IPS-NIHi7 (cell line): ENCODE measurements at regions not wholly inside any gene's neighbourhood (a gene's known extent, or its start where the extent isn't known, plus 50 kb on each side); places are given as distances from the start of the nearest gene placed in this dataset.
"Not testable (repeated sequence)": the region's sequence is repeated elsewhere in the genome, so short reads cannot be mapped to it uniquely, and the experiment has no call there.

ENCODE experiments used
- DNase-seq: peaks from one replicate; pipeline ENCODE4 v3.0.0; 2012; ENCODE audit warnings: mixed read lengths; ENCODE audit errors: extremely low spot score

DNA sequence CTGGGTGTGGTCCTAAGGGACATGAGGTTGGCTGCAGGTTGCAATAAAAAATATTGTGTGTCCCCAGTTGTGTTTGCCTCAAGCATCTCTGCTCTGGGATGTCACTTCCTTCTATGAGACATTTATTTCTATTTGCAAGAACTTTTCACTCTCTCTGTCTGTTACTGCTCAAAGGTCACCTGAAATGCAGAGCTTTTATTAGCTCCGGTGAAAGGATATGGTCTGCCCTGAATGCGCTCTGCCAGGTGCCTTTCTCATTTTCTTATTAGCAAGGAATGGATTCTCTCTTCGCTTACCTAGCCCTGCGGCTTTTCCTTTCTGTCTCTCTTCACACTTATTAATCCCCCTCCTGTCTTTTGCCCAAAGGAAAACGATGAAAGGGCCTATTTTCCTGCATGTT is 526.1 kb downstream of the TMEM38B start:
- DNase-seq: no peak

DNA sequence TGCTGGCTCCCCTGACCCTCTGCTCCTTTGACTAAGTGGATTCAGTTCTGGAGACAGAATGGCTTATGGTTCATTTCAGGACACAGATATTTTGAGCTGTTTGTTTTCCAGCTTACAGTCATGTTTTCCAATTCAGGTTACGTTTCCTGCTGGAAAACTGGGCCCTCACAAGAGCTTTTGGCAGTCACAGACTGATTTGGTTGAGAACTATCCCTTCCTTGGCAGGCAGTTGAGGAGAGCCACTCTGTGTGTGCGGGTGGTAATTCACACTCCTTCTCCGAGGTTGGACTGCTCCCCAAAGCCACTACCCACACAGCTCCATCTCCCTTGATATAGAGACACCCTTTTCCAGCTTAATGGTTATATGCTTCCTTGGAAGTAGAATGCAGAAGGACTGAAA is 534.5 kb downstream of the TMEM38B start:
- no peak for DNase-seq

DNA sequence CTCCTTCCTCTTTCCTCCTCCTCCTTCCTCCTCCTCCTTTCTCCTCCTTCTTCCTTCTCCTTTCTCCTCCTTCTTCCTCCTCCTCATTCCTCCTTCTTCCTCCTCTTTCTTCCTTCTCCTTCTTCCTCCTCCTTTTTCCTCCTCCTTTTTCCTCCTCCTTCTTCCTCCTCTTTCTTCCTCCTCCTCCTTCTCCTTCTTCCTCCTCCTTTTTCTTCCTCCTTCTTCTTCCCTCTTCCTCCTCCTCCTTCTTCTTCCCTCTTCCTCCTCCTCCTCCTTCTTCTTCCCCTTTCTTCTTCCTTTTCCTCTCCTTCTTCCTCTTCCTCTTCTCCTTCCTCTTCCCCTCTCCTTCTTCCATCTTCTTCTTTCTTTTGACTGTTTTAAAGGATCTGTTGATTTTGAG is 538.8 kb downstream of the TMEM38B start:
- no peak for DNase-seq

DNA sequence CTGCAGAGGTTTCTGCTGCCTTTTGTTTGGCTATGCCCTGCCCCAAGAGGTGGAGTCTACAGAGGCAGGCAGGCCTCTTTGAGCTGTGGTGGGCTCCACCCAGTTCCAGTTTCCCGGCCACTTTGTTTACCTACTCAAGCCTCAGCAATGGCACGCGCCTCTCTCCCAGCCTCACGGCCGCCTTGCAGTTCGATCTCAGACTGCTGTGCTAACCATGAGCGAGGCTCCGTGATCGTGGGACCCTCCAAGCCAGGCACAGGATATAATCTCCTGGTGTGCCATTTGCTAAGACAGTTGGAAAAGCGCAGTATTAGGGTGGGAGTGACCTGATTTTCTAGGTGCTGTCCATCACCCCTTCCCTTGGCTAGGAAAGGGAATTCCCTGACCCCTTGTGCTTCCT is 566.6 kb downstream of the TMEM38B start:
- not testable (repeated sequence) for DNase-seq

DNA sequence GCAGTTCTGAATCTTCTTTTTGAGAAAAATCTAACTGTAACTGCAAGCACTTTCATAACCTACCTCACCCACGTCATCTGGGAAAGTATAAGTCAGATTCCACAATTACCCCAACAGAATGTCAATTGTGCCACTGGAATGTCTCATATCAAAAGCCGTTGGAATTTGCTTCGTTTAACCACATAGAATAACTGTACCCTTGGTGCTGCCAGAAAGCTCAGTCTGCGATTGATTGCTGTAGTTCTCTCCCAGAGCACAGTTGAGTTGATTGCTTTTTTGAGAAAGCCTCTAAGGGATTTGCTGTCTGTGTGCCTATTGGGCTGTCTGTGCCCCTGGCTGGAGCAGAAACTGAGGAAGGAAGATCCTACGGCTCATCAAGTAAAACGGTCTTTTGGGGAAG is 583.6 kb downstream of the TMEM38B start:
- no peak for DNase-seq

DNA sequence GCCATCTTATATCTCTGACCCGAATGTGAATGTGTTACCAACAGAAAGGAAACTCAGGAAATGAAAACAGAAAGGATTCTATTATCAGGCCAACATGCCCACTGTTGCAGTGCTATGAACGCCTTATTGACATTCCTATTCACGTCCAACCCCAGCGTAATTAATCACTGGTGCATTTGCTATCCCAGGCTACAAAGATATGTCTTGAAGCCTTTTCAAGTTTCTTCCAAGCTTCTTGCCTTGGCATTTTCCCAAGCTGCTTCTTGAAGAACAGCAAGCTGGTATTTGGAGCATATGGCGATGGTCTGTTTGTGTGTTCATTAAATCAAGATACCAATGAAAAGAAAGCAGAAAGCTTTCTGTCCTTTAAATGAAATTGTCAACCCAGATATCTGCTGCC is 579.2 kb upstream of the ZNF462 start:
- no peak for DNase-seq

DNA sequence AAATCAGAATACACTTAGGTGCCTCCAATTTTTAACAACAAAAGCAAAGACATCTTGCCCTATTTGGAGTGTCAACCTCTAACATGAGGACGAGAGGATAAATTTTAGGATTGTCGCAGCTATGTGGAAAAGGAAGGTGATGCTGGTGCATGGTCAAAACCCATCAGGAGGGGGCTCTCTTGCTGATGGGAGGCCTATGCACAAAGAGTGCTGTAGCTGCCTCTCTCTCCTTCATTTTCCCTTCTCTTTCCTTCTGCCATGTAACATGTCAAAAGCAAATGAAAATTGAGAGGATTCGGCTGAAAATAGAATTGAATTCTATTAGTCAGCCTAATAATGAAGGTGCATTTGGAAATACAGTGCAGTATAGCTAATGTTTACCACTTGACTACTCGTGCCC is 578.7 kb upstream of the ZNF462 start:
- DNase-seq: peak; percentile 67

DNA sequence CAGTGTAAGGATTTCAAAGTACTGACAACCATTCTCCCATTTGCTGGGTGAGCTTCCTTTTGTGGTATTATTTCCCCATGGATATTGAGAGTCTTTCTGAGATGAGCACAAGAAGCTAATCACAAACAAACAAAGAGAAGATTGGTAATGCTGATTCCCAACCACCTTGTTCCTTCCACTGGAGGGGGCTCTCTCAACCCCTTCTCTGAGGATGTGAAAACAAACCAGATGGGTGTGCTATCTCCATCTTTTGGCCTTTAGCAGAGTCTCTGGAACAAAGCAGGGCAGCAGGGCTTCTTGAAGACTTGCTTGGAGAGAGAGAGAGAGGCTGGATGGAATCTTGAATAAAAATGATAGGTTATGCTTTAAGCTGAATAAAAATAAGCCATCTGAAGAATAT is 576.7 kb upstream of the ZNF462 start:
- peak; percentile 85 for DNase-seq

DNA sequence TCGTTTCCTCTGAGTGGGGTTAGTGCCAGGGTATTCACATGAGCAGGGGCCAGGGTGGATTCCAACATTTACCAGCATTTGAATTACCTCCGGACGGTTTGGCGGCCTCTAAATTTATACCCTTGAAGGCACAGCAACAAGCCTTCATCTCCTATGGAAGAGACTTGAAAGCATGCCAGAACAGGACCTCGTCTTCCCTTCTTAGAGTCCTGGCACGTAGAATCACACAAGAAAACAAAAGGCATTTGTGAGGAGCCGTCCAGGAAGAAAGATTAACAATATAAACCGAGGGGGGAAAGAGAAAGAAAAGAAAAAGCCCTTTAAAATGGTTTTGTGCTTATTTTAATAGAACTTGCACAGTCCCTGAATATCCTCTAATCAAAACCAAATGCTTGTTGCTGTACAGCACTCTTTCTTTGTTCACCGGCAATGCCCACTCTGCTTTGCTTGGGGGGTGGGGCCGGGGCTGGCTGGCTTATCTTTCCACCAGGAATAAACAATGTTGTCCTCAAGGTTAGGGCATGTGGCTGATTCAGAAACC is 575.8 kb upstream of the ZNF462 start:
- no peak for DNase-seq

DNA sequence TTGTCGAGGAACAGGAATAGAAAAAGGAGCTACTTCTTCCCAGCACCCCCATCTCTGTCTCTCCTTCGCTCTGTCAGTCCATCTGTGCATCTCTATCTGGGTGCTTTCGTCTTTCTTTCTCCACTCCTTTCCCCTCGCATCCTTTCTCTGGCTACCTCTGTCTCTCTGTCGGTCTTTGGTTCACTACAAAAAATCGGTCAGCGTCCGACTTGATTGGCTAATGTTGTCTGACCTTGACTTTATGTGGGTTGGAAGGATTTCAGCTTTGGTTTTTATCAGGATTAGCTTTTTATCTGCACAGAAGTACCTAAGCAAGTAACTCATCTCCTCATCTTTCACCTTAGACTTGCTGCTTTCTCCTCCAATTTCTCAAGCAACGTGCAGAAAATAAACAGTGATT is 575.2 kb upstream of the ZNF462 start:
- no peak for DNase-seq

DNA sequence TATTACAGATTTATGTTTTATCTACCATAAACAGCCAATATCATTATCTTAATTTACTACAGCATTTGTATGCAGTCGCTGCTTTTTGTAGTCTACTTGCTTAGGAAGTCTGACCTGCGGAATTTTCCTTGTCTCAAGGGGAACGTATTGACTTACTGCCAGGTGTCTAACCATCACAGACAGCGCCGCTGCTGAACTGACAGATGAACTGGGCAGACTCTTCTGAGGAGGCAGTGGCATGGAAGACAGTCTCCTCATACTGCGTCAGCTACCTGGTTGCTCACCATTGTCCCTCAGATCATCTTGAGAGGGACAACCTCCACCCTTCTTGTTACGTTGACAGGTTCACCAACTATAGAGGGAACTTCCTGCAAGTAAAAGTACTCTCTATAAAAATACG is 574.3 kb upstream of the ZNF462 start:
- no peak for DNase-seq

DNA sequence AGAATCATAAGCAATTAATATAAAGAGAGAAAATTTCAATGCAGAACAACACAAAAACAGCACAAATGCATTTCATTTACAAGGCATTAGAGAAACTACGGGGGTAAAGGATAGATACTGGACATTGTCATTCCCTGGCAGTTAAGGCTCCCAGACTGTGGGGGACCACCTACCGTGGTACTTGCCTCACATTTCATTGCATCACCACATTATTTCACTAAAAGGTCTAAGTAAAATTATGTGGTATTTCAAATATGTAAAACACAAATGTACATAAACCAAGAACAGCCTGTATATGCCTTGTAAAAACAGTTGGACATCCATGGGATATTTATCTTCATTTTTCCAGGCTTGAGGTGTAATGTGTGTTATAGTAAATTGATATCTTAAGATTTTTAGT is 571.2 kb upstream of the ZNF462 start:
- DNase-seq: no peak

DNA sequence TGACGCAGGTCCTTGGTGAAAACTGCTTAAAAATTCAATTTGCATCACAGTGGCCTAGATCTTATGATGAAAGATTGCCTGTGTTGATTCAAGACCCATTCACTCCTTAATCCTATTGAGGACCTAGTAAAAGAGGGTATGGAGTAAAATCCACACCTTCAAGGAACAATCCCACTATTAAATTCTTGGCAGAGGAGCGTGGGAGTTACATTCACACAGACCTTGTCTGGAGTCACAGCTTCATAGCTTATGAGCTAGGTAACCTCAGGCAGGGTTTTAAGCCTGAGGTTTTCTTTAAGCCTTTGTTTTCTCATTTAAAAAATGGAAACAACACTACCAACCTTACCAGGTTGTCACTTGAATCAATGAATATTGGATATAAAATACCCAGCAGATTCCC is 566.5 kb upstream of the ZNF462 start:
- DNase-seq: no peak

DNA sequence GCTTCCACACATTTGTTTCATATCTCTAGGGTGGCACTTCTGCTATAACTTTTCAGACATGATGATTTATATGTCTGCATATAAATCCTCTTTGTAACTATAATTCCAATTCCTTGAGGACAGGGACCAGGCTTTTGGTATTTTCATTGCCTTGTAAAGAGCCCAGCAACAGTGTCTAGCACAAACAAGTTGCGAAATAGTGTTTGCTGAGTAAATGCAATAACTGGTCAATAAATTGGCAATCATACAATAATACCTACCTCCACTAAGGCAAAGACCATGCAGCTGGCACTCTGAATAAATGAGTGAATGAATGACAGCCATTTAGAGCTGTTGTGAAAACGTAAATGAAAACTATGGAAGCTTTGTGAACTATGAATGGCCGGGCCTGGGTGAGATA is 564.0 kb upstream of the ZNF462 start:
- DNase-seq: no peak

DNA sequence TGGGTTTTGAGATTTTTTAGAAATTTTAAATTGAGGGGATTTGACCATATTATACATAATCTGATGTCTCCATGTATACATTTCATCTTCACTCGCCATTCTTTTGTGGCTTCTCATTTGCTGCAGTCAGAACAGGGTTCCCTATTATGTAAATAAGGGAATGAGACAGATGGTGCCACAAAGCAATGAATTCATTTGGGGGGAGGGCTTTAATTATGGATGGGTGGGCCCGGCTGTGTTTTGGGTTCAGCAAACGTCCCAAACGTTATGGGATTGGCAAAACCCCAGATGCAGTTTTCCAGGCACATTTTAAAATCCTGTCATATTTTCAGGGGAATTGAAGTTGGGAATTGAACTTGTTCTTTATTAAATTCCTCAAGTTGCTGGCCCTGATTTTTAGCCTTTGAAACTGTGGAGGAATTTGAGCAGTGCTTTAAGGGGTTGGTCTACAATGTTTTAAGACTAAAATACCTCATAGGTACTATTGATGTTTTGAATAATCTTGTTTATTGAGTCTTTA is 558.5 kb upstream of the ZNF462 start:
- no peak for DNase-seq

DNA sequence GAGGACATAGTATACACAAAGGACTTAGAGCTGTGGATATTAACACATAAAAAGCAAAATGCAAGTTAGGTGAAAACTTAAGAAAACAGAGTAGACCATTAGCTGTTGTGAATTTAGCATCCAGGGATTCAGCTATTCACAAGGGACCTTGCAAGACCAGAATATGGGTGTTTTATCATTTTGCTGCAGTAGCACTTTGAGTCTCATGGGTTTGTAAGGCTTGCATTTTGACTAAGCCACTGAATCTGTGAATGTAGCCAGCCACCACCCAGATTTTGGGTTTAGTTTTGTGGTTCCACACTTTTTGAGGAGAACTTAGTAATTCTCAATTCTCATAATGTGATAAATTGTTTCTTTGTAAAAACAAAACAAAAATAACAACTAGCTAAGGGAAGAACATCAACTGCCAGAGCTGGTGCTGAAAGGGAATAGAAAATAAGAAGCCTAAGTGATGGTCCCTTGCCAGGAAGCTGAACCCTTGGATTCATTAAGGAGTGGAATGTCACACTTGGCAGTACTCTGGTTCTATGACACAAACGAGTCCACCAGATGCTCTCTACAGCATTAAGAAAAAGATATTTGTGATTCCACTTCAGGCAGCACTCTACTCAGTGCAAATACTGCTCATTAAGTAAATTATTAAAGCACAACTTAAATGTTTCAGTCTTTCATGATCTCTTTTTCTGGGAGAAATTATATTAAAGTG is 557.4 kb upstream of the ZNF462 start:
- DNase-seq: no peak

DNA sequence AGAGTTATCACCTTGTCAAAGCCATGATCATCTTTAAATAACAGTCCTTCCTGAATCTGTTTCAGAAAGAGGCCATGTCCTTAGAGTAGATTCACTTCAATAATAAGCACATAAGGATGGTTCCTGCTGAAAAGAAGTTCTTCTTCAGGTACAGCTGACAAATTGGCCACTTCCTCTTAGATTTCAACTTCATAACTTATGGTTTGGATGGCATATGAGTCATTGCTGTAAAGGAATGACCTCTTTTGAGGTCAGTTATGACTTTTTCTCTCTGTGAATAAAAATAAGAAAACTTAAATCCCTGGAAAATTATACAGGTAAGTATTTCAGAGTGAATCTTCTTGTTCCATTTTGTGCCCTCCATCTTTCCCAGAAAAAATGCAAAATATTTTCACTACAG is 555.3 kb upstream of the ZNF462 start:
- DNase-seq: no peak

DNA sequence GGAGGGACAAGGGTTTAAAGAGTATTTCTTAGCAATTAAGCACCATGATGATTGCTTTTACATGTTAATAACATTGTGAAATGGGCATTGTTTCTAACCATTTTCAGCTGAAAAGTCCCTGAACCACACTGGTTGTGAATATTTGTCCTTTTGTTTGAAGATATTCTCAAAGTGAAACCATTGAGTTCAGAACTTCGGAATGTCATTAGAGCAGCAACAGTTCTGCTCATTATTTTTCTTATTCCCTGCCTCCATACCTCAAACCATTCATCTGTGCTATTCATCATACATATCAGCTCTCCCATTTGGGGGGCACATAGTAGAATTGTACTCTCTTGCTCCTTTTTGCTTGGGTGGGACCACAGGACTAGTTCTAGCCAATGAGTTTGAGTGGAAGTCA is 553.0 kb upstream of the ZNF462 start:
- DNase-seq: no peak

DNA sequence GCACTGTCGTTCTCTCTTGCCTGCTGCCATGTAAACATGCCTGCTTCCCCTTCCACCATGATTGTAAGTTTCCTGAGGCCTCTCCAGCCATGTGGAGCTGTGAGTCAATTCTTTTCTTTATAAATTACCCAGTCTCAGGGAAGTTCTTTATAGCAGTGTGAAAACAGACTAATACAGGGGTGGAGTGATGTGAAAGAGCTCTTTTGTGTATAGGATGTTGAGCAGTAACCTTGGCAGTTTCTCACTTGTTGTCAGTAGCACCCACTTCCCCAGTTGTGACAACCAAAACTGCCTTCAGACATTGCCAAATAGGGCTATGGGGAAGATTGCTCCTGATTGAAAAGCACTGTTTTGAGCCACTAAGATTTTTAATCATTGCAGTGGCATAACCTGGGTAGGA is 552.2 kb upstream of the ZNF462 start:
- no peak for DNase-seq

DNA sequence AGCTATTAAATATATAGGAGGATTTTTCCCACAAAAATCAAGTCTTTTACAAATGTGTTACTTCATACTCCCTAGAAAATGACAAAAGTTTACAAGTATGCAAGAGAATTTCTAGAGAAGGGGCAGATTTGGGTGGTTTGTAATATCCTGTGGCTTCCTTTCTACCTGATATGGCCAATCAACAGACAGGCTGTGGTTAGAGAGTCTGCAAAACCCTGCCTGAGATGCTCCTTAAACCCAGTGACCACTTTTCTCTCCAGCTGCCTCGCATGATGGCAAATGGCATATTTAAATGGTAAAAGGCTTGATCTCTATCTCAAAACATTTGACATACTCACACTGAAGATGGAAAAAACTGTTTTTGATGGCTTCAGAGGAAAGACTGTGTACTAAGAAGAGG is 550.1 kb upstream of the ZNF462 start:
- no peak for DNase-seq

DNA sequence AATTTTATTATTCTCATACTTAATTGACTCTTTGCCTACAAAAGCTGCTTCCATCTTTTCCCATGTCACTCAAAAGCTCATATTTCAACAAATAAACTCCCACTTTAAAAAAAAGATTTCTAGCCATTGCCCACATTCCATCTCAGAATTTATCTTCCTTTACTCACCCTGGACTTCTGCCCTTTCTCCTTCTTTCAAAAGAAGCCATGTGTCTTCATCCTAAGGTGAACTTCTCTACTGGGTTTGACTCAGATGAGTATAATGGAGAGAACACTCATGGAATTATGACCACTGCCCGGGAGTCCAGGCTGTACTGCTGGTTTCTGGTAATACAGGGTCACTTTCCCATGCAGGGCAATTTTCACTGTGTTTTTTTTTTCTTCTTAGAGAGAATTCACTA is 548.5 kb upstream of the ZNF462 start:
- DNase-seq: no peak

DNA sequence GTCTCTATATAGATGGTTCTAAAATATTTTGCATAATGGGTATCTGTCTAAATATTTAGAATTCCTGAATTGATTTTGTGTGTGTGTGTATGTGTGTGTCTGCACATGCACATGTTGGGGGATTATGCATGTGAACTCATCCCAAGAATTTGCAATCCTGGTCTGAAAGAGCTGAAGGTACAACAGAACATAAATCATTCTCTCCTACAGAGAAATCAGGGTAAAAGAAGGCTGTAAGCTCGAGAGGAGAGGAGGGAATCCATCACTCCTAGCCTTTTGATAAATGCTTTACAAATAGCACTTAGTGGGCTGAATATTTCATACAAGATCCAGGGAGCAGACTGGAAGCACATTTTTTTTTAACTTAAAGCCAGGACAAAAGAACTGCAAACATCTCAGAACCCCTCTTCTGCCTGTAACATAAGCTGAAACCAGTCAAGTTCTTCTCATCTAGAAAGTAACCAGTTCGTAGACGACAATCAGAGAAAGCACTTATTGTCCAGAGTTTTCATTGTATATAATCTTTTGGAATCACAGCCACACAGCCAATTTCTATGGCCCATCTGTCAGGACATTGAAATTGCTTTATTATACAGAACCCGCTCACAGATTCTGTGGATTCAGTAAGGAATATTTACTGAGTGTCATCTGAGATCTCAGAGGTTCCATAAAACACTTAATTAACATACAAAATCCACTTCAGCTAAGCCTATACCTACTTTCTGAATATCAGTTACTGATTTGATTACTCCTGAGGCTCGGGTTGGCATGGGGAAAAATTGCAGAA is 541.4 kb upstream of the ZNF462 start:
- no peak for DNase-seq

DNA sequence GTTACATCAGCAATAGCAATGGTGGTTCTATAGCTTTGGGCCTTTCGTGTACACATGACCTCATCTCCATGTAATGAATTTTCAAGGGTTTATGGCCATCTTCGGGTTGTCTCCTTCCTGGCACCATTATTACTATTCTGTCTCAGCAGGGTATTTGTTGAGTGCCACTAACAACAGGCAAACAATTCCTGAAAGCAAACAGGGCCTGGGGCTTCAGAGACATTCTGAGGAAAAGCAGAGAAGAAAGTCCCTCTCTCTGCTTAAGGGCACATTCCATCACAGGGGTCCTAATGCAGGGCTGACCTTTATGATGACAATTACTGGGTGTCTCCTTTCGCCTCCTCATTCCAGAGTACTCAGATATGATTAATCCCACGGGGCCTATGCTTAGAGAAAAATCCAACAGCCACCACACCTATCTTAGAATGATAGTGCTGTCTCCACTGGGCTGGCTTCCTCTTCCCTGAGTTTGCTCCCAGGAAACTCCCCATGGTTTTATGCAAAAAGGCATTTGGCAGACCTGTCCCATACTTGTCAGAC is 540.2 kb upstream of the ZNF462 start:
- no peak for DNase-seq
